Natural killer cell (primary cell): ENCODE measurements at regions not wholly inside any gene's neighbourhood (a gene's known extent, or its start where the extent isn't known, plus 50 kb on each side); places are given as distances from the start of the nearest gene placed in this dataset.

ENCODE experiments used
- ATAC-seq, 3 donors: fragments of 150-1000 bp in 2 of 3; fragments of 200-7000 bp in 1 of 3; cut with Tn5 transposase; 1 replicate in 1 of 3; 2 replicates in 2 of 3; pipeline ENCODE4 v1.10.0; 2021; ENCODE audit warnings: mild to moderate bottlenecking in 2 of 3, moderate library complexity in 2 of 3
- DNase-seq, 2 donors: peaks; one replicate each; pipeline versions ENCODE4 v3.0.0 to v3.0.0-alpha.2; 2013 to 2021; ENCODE audit warnings: mixed read lengths in 1 of 2
- H3K27ac ChIP-seq: one replicate; pipeline ENCODE4 v1.5.1; 2013; ENCODE audit warnings: mild to moderate bottlenecking, low read length
- H3K27me3 ChIP-seq: one replicate; pipeline ENCODE4 v1.6.1; 2013; ENCODE audit warnings: low read length; ENCODE audit not compliant: control insufficient read depth, insufficient read depth
- H3K36me3 ChIP-seq: one replicate; pipeline ENCODE4 v1.6.1; 2013; ENCODE audit warnings: low read length; ENCODE audit not compliant: control insufficient read depth, insufficient read depth
- H3K4me1 ChIP-seq: one replicate; pipeline ENCODE4 v1.6.1; 2013; ENCODE audit warnings: low read length; ENCODE audit not compliant: control insufficient read depth, insufficient read depth
- H3K4me3 ChIP-seq: one replicate; pipeline ENCODE4 v1.5.1; 2013; ENCODE audit warnings: low read length
- H3K9me3 ChIP-seq: one replicate; pipeline ENCODE4 v1.6.1; 2013; ENCODE audit warnings: low read length; ENCODE audit not compliant: control insufficient read depth, insufficient read depth
- H3K27ac Mint-ChIP-seq, 2 donors: one replicate each; pipeline ENCODE4 v1.8.0; 2022; ENCODE audit warnings: mild to moderate bottlenecking in 2 of 2, mixed read lengths in 2 of 2, moderate library complexity in 1 of 2
- H3K27me3 Mint-ChIP-seq, 2 donors: one replicate each; pipeline ENCODE4 v1.8.0; 2022; ENCODE audit warnings: low read depth in 2 of 2, mixed read lengths in 2 of 2
- H3K36me3 Mint-ChIP-seq: one replicate; pipeline ENCODE4 v1.8.0; 2022; ENCODE audit warnings: mixed read lengths
- H3K4me1 Mint-ChIP-seq, 2 donors: one replicate each; pipeline ENCODE4 v1.8.0; 2022; ENCODE audit warnings: mixed read lengths in 2 of 2
- H3K4me3 Mint-ChIP-seq: one replicate; pipeline ENCODE4 v1.8.0; 2022; ENCODE audit warnings: mild to moderate bottlenecking, moderate library complexity, mixed read lengths
- H3K9me3 Mint-ChIP-seq, 2 donors: one replicate each; pipeline ENCODE4 v1.8.0; 2022; ENCODE audit warnings: mixed read lengths in 2 of 2
- WGBS: methylation state at CpG from one replicate; pipeline ENCODE4 v1.1.7; 2013; ENCODE audit warnings: missing lambda C conversion rate; ENCODE audit not compliant: insufficient coverage; 5-methylcytosine and 5-hydroxymethylcytosine counted together
- intact Hi-C: fragments of 100-400 bp; cut with micrococcal nuclease; formaldehyde crosslinking; loops from one replicate; pipeline ENCODE4 v1.14.2; 2022
- TF ChIP-seq, protein P1 (sequence below): fragments of 200-600 bp; IDR thresholded peaks from one replicate; pipeline ENCODE4 v1.8.0; 2022; ENCODE audit warnings: antibody characterized with exemption

DNA sequence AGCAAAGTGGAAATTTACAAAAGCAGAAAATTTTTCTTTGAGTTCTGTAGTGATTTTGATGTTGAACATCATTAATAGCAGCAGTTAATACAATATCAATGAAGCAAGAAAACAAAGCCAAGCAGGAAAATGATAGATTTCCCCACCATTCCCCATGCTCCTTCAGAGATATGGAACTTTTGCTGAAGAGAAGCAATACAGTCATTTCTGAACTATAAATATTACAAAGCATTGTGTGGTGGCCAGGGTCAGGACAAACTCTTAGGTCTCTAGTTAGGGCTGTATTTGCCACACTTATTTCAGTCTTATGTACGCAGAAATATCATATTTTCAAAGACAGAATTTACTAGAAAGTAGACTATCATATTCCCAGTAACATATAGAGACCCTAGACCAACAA, 88.8 kb upstream of the P3H2 start:
- no peaks in the 10 kb centered on the region for H3K4me1 ChIP-seq
- H3K4me1 Mint-ChIP-seq, result no peaks in the 10 kb centered on the region
- no peaks in the 10 kb centered on the region for H3K27me3 ChIP-seq
- WGBS, result 82% methylated on average over 1 of the region's 1 CpG
- H3K4me3 ChIP-seq, result no peak overlapping the region
- H3K27ac ChIP-seq, result no peak overlapping the region
- no peaks in the 10 kb centered on the region for H3K36me3 ChIP-seq
- H3K27ac Mint-ChIP-seq, result no peak overlapping the region
- H3K27me3 Mint-ChIP-seq, result no peaks in the 10 kb centered on the region
- DNase-seq (no peak), ATAC-seq (no peak)
- TF ChIP-seq, protein P1, sequence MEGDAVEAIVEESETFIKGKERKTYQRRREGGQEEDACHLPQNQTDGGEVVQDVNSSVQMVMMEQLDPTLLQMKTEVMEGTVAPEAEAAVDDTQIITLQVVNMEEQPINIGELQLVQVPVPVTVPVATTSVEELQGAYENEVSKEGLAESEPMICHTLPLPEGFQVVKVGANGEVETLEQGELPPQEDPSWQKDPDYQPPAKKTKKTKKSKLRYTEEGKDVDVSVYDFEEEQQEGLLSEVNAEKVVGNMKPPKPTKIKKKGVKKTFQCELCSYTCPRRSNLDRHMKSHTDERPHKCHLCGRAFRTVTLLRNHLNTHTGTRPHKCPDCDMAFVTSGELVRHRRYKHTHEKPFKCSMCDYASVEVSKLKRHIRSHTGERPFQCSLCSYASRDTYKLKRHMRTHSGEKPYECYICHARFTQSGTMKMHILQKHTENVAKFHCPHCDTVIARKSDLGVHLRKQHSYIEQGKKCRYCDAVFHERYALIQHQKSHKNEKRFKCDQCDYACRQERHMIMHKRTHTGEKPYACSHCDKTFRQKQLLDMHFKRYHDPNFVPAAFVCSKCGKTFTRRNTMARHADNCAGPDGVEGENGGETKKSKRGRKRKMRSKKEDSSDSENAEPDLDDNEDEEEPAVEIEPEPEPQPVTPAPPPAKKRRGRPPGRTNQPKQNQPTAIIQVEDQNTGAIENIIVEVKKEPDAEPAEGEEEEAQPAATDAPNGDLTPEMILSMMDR, result no peak
- H3K36me3 Mint-ChIP-seq, result no peaks in the 10 kb centered on the region
- H3K4me3 Mint-ChIP-seq, result no peak overlapping the region
- H3K9me3 ChIP-seq, result no peaks in the 10 kb centered on the region
- H3K9me3 Mint-ChIP-seq, result peaks cover 0 to 2% of the 10 kb centered on the region in 2 donors
- intact Hi-C loops, result no loop called here

DNA sequence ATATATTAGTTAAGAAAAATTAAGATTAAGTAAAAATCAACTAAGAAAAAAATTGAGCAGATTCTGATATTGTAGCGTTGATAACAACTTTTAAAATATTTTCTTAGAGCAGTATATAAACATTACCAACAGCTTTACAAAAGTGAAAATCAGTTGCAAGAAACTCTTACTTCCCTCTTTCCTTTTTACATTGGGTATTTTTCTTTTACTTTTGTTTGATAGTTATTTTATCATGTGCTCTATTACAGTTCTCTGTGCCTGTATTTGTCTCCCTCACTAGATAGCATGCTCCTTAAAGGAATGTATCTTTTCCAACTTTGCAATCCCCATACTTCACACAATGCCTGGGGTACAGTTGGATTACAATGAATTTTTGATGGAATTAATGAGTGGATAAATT, 87.5 kb upstream of the P3H2 start:
- peaks cover 0 to 2% of the 10 kb centered on the region in 2 donors for H3K9me3 Mint-ChIP-seq
- H3K4me1 Mint-ChIP-seq, result no peaks in the 10 kb centered on the region
- no peak overlapping the region for H3K4me3 Mint-ChIP-seq
- no peak overlapping the region for H3K27ac Mint-ChIP-seq
- DNase-seq (no peak), ATAC-seq (no peak)
- TF ChIP-seq, protein P1, result no peak
- no CpG with 5 or more reads among the region's 1 CpG for WGBS
- Histone ChIP-seq H3K27me3 (no peaks in the 10 kb centered on the region), H3K4me1 (no peaks in the 10 kb centered on the region), H3K36me3 (no peaks in the 10 kb centered on the region), H3K27ac (no peak overlapping the region), H3K4me3 (no peak overlapping the region), H3K9me3 (no peaks in the 10 kb centered on the region)
- no peaks in the 10 kb centered on the region for H3K27me3 Mint-ChIP-seq
- intact Hi-C loops, result no loop called here
- no peaks in the 10 kb centered on the region for H3K36me3 Mint-ChIP-seq

DNA sequence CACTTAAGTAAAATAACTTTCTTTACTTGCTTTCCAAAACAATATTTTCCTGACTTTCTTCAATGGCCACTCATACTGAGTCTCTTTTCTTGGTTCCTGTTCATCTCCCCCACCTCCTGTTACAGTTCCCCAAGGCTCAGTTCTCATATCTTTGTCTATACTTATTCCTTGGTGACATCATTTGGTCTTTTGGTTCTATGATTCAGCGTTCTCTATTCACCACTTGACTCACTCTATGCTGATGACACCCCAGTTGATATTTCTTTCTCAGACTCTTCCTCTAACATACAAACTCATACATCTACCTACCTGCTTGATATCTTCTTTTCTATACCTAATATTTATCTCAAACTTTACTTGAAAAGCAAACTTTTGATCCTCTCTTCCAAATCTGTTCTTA, 85.0 kb upstream of the P3H2 start:
- Mint-ChIP-seq H3K27me3 (no peaks in the 10 kb centered on the region), H3K27ac (no peak overlapping the region), H3K4me1 (no peaks in the 10 kb centered on the region), H3K4me3 (no peak overlapping the region), H3K36me3 (no peaks in the 10 kb centered on the region), H3K9me3 (no peaks in the 10 kb centered on the region)
- Histone ChIP-seq H3K27ac (no peak overlapping the region), H3K9me3 (no peaks in the 10 kb centered on the region), H3K4me1 (no peaks in the 10 kb centered on the region), H3K36me3 (no peaks in the 10 kb centered on the region), H3K27me3 (no peaks in the 10 kb centered on the region), H3K4me3 (no peak overlapping the region)
- ATAC-seq (no peak), DNase-seq (no peak)
- TF ChIP-seq, protein P1, result no peak
- intact Hi-C loops, result no loop called here
- WGBS, result 65% methylated on average over 1 of the region's 1 CpG

DNA sequence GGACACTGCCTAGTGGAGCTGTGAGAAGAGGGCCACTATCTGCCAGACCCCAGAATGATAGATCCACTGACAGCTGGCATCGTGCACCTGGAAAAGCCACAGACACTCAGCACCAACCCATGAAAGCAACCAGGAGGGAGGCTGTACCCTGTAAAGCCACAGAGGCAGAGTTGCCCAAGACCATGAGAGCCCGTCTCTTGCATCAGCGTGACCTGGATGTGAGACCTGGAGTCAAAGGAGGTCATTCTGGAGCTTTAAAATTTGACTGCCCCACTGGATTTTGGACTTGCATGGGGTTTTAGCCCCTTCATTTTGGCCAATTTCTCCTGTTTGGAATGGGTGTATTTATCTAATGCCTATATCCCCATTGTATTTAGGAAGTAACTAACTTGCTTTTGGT, 83.5 kb upstream of the P3H2 start:
- Mint-ChIP-seq H3K4me1 (no peaks in the 10 kb centered on the region), H3K27ac (no peak overlapping the region), H3K9me3 (no peaks in the 10 kb centered on the region), H3K4me3 (no peak overlapping the region), H3K36me3 (no peaks in the 10 kb centered on the region), H3K27me3 (no peaks in the 10 kb centered on the region)
- no peaks in the 10 kb centered on the region for H3K27me3 ChIP-seq
- no peaks in the 10 kb centered on the region for H3K4me1 ChIP-seq
- H3K36me3 ChIP-seq, result no peaks in the 10 kb centered on the region
- no peak overlapping the region for H3K4me3 ChIP-seq
- no peak overlapping the region for H3K27ac ChIP-seq
- H3K9me3 ChIP-seq, result no peaks in the 10 kb centered on the region
- WGBS, result 93% methylated on average over 3 of the region's 3 CpGs
- intact Hi-C loops, result no loop called here
- ATAC-seq, result no peak
- TF ChIP-seq, protein P1, result no peak
- no peak for DNase-seq
